HL-60 (cell line): ENCODE measurements at regions not wholly inside any gene's neighbourhood (a gene's known extent, or its start where the extent isn't known, plus 50 kb on each side); places are given as distances from the start of the nearest gene placed in this dataset.

Source experiments
- DNase-seq, 2 experiments: peaks; one replicate each; pipeline ENCODE4 v3.0.0-alpha.2; 2010 to 2020; ENCODE audit warnings: low read depth in 1 of 2, low spot score in 1 of 2
- H3K27ac ChIP-seq: fragments of 250-450 bp; sonication (Bioruptor Pico); replicated peaks from 2 replicates; pipeline ENCODE4 v1.5.1; 2020; ENCODE audit warnings: mild to moderate bottlenecking, moderate library complexity
- H3K27me3 ChIP-seq: fragments of 250-450 bp; sonication (Bioruptor Pico); 2 replicates; pipeline ENCODE4 v1.5.1; 2021; ENCODE audit warnings: mild to moderate bottlenecking, moderate library complexity; ENCODE audit not compliant: insufficient read depth, poor library complexity, severe bottlenecking
- H3K4me3 ChIP-seq: replicated peaks from 2 replicates; pipeline ENCODE4 v1.5.1; 2011; ENCODE audit warnings: mild to moderate bottlenecking, control low read depth, low read length; ENCODE audit not compliant: insufficient read depth
- GABPA ChIP-seq: IDR thresholded peaks from 2 replicates; pipeline ENCODE4 v1.6.1; 2012; ENCODE audit warnings: low read depth
- POLR2AphosphoS5 ChIP-seq: IDR thresholded peaks from 2 replicates; pipeline ENCODE4 v1.6.1; 2012; ENCODE audit warnings: low read depth
- SPI1 ChIP-seq: IDR thresholded peaks from 2 replicates; pipeline ENCODE4 v1.6.1; 2012; ENCODE audit warnings: low read depth, mild to moderate bottlenecking, borderline replicate concordance
- TF ChIP-seq, protein P1 (sequence below): IDR thresholded peaks from one replicate; pipeline ENCODE4 v1.5.1; 2011; ENCODE audit warnings: low read length, control low read depth, inconsistent platforms; ENCODE audit not compliant: insufficient read depth
- TF ChIP-seq, protein P2 (sequence below): IDR thresholded peaks from 2 replicates; pipeline ENCODE4 v1.6.1; 2012; ENCODE audit warnings: low read depth; ENCODE audit not compliant: insufficient replicate concordance

- Histone ChIP-seq H3K27me3 (no peaks in the 10 kb centered on the region), H3K27ac (no peak overlapping the region), H3K4me3 (no peak overlapping the region)
- DNase-seq = no peak
- TF ChIP-seq, protein P1, sequence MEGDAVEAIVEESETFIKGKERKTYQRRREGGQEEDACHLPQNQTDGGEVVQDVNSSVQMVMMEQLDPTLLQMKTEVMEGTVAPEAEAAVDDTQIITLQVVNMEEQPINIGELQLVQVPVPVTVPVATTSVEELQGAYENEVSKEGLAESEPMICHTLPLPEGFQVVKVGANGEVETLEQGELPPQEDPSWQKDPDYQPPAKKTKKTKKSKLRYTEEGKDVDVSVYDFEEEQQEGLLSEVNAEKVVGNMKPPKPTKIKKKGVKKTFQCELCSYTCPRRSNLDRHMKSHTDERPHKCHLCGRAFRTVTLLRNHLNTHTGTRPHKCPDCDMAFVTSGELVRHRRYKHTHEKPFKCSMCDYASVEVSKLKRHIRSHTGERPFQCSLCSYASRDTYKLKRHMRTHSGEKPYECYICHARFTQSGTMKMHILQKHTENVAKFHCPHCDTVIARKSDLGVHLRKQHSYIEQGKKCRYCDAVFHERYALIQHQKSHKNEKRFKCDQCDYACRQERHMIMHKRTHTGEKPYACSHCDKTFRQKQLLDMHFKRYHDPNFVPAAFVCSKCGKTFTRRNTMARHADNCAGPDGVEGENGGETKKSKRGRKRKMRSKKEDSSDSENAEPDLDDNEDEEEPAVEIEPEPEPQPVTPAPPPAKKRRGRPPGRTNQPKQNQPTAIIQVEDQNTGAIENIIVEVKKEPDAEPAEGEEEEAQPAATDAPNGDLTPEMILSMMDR = no peak
- TF ChIP-seq SPI1 = no peak
- TF ChIP-seq, protein P2, sequence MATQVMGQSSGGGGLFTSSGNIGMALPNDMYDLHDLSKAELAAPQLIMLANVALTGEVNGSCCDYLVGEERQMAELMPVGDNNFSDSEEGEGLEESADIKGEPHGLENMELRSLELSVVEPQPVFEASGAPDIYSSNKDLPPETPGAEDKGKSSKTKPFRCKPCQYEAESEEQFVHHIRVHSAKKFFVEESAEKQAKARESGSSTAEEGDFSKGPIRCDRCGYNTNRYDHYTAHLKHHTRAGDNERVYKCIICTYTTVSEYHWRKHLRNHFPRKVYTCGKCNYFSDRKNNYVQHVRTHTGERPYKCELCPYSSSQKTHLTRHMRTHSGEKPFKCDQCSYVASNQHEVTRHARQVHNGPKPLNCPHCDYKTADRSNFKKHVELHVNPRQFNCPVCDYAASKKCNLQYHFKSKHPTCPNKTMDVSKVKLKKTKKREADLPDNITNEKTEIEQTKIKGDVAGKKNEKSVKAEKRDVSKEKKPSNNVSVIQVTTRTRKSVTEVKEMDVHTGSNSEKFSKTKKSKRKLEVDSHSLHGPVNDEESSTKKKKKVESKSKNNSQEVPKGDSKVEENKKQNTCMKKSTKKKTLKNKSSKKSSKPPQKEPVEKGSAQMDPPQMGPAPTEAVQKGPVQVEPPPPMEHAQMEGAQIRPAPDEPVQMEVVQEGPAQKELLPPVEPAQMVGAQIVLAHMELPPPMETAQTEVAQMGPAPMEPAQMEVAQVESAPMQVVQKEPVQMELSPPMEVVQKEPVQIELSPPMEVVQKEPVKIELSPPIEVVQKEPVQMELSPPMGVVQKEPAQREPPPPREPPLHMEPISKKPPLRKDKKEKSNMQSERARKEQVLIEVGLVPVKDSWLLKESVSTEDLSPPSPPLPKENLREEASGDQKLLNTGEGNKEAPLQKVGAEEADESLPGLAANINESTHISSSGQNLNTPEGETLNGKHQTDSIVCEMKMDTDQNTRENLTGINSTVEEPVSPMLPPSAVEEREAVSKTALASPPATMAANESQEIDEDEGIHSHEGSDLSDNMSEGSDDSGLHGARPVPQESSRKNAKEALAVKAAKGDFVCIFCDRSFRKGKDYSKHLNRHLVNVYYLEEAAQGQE = no peak
- TF ChIP-seq POLR2AphosphoS5 = no peak
- TF ChIP-seq GABPA = no peak
These were observed 154.7 kb downstream of the SLC38A4 start for GRCh38 chr12:46671102-46671501.

DNA sequence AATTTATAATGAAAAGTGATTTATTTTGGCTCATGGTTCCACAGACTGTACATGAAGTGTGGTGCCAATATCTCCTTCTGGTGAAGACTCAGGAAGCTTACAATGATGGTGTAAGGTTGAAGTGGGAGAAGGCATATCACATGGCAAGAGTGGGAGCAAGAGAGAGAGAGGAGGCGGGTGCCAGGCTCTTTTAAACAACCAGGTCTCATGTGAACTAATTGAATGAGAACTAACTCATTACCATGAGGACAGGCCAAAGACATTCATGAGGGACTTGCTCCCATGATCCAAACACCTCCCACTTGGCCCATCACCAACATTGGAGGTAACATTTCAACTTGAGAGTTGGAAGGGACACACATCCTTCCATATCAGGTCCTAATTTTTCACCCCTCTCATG lies 155.2 kb downstream of the SLC38A4 start:
- H3K27me3 ChIP-seq = no peaks in the 10 kb centered on the region
- H3K27ac ChIP-seq = no peak overlapping the region
- no peak for DNase-seq
- no peak overlapping the region for H3K4me3 ChIP-seq
- TF ChIP-seq, protein P2 = no peak
- no peak for TF ChIP-seq GABPA
- TF ChIP-seq, protein P1 = no peak
- TF ChIP-seq POLR2AphosphoS5 = no peak
- no peak for TF ChIP-seq SPI1

DNA sequence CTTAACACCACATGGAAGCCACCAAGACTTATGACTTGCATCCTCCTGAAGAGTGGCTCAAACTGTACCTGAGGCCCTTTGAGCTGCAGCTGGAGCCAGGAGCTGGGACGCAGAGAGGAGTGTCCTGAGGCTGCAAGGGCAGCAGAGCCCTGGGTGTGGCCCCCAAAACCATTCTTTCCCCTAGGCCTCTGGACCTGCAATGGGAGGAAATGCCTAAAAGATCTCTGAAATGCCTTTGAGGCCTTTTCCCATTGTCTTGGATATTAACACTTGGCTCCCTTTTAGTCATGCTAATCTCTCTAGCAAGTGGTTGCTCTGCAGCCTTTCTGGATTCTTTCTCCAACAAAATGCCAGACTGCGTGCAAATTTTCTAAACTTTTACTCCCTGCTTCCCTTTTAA lies 156.1 kb downstream of the SLC38A4 start:
- DNase-seq = no peak
- no peak for TF ChIP-seq POLR2AphosphoS5
- TF ChIP-seq, protein P1 = no peak
- TF ChIP-seq GABPA = no peak
- Histone ChIP-seq H3K27me3 (no peaks in the 10 kb centered on the region), H3K27ac (no peak overlapping the region), H3K4me3 (no peak overlapping the region)

- Histone ChIP-seq H3K27me3 (no peaks in the 10 kb centered on the region), H3K27ac (no peak overlapping the region), H3K4me3 (no peak overlapping the region)
- no peak for TF ChIP-seq SPI1
- no peak for TF ChIP-seq POLR2AphosphoS5
- TF ChIP-seq, protein P2 = no peak
- DNase-seq = no peak
These were observed 158.2 kb downstream of the SLC38A4 start for GRCh38 chr12:46667551-46667950.
